SU-DHL-6 (cell line): ENCODE measurements at regions not wholly inside any gene's neighbourhood (a gene's known extent, or its start where the extent isn't known, plus 50 kb on each side); places are given as distances from the start of the nearest gene placed in this dataset.

ENCODE experiments used
- EZH2phosphoT487 ChIP-seq: fragments of 200-600 bp; sonication (generic), shearing (Covaris generic); conservative IDR thresholded peaks from 2 replicates; pipeline ENCODE4 v1.6.1; 2018; ENCODE audit warnings: mild to moderate bottlenecking, antibody characterized with exemption, low read length, moderate library complexity, mixed read lengths
- TF ChIP-seq, protein P1 (sequence below): fragments of 200-600 bp; sonication (generic); IDR thresholded peaks from one replicate; pipeline ENCODE4 v1.5.1; 2017; ENCODE audit warnings: antibody characterized with exemption, mild to moderate bottlenecking, low read length, moderate library complexity; ENCODE audit not compliant: insufficient read depth, poor library complexity, severe bottlenecking

DNA sequence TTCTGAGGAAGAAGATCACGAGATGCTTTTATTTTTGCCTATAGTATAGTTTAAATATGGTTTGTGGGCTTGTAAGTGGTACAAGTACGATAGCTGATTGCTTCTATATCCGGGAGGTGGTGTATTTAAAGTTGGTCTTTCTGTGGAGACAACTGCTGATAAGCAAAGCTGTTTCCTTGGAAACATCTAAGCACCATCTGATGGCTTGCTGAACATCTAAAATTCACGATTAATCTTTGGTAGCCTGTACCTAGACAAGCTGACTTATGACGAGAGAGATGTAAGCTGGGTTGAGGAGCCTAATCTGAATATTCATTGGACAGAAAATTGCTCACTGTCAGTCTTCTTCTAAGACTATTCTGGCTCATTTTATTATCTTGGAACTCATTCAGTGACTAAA lies 74.6 kb upstream of the NWD2 start:
- TF ChIP-seq, protein P1, sequence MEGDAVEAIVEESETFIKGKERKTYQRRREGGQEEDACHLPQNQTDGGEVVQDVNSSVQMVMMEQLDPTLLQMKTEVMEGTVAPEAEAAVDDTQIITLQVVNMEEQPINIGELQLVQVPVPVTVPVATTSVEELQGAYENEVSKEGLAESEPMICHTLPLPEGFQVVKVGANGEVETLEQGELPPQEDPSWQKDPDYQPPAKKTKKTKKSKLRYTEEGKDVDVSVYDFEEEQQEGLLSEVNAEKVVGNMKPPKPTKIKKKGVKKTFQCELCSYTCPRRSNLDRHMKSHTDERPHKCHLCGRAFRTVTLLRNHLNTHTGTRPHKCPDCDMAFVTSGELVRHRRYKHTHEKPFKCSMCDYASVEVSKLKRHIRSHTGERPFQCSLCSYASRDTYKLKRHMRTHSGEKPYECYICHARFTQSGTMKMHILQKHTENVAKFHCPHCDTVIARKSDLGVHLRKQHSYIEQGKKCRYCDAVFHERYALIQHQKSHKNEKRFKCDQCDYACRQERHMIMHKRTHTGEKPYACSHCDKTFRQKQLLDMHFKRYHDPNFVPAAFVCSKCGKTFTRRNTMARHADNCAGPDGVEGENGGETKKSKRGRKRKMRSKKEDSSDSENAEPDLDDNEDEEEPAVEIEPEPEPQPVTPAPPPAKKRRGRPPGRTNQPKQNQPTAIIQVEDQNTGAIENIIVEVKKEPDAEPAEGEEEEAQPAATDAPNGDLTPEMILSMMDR: no peak
- TF ChIP-seq EZH2phosphoT487: no peak
